Esophagus squamous epithelium (tissue), 5 donors: ENCODE measurements at regions not wholly inside any gene's neighbourhood (a gene's known extent, or its start where the extent isn't known, plus 50 kb on each side); places are given as distances from the start of the nearest gene placed in this dataset.

ENCODE experiments used
- DNase-seq: peaks from one replicate; lab custom pipeline; 2025; lab: John Stamatoyannopoulos, UW
- H3K27ac ChIP-seq, 4 donors: fragments of 200-600 bp; sonication (generic); one replicate each; pipeline ENCODE4 v1.5.1; 2016 to 2019; ENCODE audit warnings: mild to moderate bottlenecking in 1 of 4
- H3K27me3 ChIP-seq, 4 donors: fragments of 200-600 bp; sonication (generic); 1 replicate in 3 of 4; 2 replicates in 1 of 4; pipeline versions ENCODE4 v1.5.1 to v1.6.0; 2017 to 2021; ENCODE audit warnings: antibody characterized with exemption in 1 of 4
- H3K36me3 ChIP-seq, 3 donors: fragments of 200-600 bp; sonication (generic); one replicate each; pipeline ENCODE4 v1.5.1; 2016 to 2019
- H3K4me1 ChIP-seq, 3 donors: fragments of 200-600 bp; sonication (generic); one replicate each; pipeline ENCODE4 v1.5.1; 2017 to 2019
- H3K4me3 ChIP-seq, 4 donors: fragments of 200-600 bp; sonication (generic); 1 replicate in 3 of 4; 2 replicates in 1 of 4; pipeline ENCODE4 v1.5.1; 2016 to 2019; ENCODE audit warnings: mild to moderate bottlenecking in 2 of 4, moderate library complexity in 1 of 4
- H3K9me3 ChIP-seq, 3 donors: fragments of 200-600 bp; sonication (generic); one replicate each; pipeline ENCODE4 v1.5.1; 2016 to 2019
- CTCF ChIP-seq, 6 experiments: fragments of 450-650 bp in 4 of 6; fragments of 200-600 bp in 2 of 6; sonication (generic) in 2 of 6; IDR thresholded peaks; one replicate each; pipeline ENCODE4 v1.5.1; 2016 to 2019; ENCODE audit warnings: antibody characterized with exemption in 6 of 6, mild to moderate bottlenecking in 4 of 6, moderate library complexity in 4 of 6
- POLR2A ChIP-seq, 4 donors: fragments of 450-650 bp; IDR thresholded peaks; one replicate each; pipeline ENCODE4 v1.6.1; 2017; ENCODE audit warnings: antibody characterized with exemption in 4 of 4, mild to moderate bottlenecking in 4 of 4, moderate library complexity in 3 of 4
- WGBS, 2 donors: methylation state at CpG; one replicate each; pipeline ENCODE4 v1.1.5; 2018; 5-methylcytosine and 5-hydroxymethylcytosine counted together
- intact Hi-C: fragments of 100-400 bp; cut with DNase I; formaldehyde crosslinking; loops from one replicate; pipeline ENCODE4 v1.15.0; 2022
- donor health status: DM: yes; HTN: yes; CAD: no.

DNA sequence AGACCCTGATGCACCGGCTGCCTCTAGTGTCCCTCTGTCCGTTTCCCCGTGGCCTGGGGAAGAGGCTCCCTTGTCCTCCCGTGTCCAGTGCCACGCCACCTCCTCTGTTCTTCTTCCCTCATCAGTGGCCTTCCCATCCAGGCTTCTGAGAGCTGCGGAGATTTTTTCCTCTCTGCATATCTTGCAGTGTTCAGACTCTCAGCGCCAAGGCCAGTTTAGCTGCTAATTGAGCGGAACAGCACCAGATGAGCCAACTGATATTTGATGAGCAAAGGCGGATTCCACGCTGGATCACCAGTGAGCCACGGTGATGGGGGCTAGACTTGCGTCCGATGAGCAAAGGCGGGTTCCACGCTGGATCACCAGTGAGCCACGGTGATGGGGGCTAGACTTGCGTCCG lies 257.6 kb downstream of the FOXL1 start:
- DNase-seq: no peak
- intact Hi-C loops: no loop called here
- WGBS, 2 donors: 89 to 93% methylated on average over 6 of the region's 18 CpGs
- H3K36me3 ChIP-seq: no peaks in the 10 kb centered on the region
- TF ChIP-seq CTCF (IDR thresholded peaks at IDR 0.05): no peak
- no peak for TF ChIP-seq POLR2A (IDR thresholded peaks at IDR 0.05)
- no peak overlapping the region for H3K27ac ChIP-seq
- H3K27me3 ChIP-seq: peaks cover 0 to 9% (median 0%) of the 10 kb centered on the region in 4 donors
- H3K4me3 ChIP-seq: no peak overlapping the region
- peaks cover 0 to 4% (median 0%) of the 10 kb centered on the region in 3 donors for H3K4me1 ChIP-seq
- no peaks in the 10 kb centered on the region for H3K9me3 ChIP-seq

DNA sequence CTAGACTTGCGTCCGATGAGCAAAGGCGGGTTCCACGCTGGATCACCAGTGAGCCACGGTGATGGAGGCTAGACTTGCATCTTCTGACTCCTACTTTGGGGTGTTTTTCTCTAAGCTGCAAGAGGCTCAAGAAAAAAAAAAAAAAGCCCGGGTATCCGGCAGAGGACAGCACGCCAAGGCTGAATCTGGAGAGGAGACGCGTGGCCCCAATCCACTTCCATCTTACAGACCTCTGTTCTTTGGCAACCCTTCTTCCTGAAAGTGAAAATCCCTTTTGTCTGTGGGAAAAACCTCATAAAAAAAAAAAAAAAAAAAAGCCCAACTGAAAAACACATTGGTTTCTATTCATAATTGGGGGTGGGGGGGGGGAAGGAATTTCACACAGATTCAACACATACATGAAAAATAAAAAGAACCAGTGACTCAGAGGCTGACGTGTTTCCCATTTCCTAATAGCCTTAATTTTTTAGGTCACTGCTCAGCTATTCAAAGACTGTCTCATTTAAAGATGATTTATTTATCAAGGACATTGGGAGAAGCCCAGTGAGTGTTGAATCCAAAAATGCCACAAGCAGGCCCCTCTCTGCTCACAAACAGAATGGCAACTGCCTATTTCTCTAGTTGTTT lies 258.3 kb downstream of the FOXL1 start:
- H3K27me3 ChIP-seq: peaks cover 0 to 5% (median 0%) of the 10 kb centered on the region in 4 donors
- peaks cover 0 to 4% (median 0%) of the 10 kb centered on the region in 3 donors for H3K4me1 ChIP-seq
- H3K27ac ChIP-seq: no peak overlapping the region
- no peaks in the 10 kb centered on the region for H3K9me3 ChIP-seq
- WGBS, 2 donors: 51 to 55% methylated on average over 8 to 11 of the region's 11 CpGs
- no peak for DNase-seq
- no peak overlapping the region for H3K4me3 ChIP-seq
- TF ChIP-seq CTCF (IDR thresholded peaks at IDR 0.05): no peak
- TF ChIP-seq POLR2A (IDR thresholded peaks at IDR 0.05): no peak
- intact Hi-C loops: no loop called here
- no peaks in the 10 kb centered on the region for H3K36me3 ChIP-seq

DNA sequence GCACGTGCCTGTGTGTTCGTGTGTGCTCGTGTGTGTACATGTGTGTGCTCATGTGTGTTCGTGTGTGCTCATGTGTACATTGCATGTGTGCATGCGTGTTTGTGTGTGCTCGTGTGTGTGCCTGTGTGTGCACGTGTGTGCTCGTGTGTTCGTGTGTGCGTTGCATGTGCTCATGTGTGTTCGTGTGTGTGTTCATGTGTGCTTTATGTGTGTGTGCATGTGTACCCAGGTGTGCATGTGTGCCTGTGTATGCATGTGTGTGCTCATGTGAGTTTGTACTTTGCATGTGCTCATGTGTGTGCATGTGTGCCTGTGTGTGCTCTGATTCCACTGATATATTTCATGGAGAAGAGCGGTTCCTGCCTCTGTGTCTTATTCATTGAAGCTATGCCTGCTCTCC lies 265.5 kb downstream of the FOXL1 start:
- Histone ChIP-seq H3K4me1 (peaks cover 0 to 10% (median 0%) of the 10 kb centered on the region in 3 donors), H3K9me3 (no peaks in the 10 kb centered on the region), H3K4me3 (no peak overlapping the region), H3K27me3 (peaks cover 0 to 25% (median 0%) of the 10 kb centered on the region in 4 donors), H3K36me3 (no peaks in the 10 kb centered on the region), H3K27ac (no peak overlapping the region)
- 91 to 94% methylated on average over 7 to 10 of the region's 12 CpGs for WGBS, 2 donors
- DNase-seq: no peak
- TF ChIP-seq POLR2A (IDR thresholded peaks at IDR 0.05) (no peak), CTCF (IDR thresholded peaks at IDR 0.05) (no peak)
- intact Hi-C loops: no loop called here

GRCh38 chr16:86844695-86845094 lies 266.3 kb downstream of the FOXL1 start:
- no peak overlapping the region for H3K4me3 ChIP-seq
- H3K36me3 ChIP-seq: no peaks in the 10 kb centered on the region
- H3K27me3 ChIP-seq: peaks cover 0 to 25% (median 0%) of the 10 kb centered on the region in 4 donors
- no peak overlapping the region for H3K27ac ChIP-seq
- no peak for DNase-seq
- WGBS, 2 donors: 49 to 52% methylated on average over 5 to 13 of the region's 16 CpGs
- TF ChIP-seq CTCF (IDR thresholded peaks at IDR 0.05) (no peak), POLR2A (IDR thresholded peaks at IDR 0.05) (no peak)
- intact Hi-C loops: no loop called here
- no peaks in the 10 kb centered on the region for H3K9me3 ChIP-seq
- peaks cover 0 to 10% (median 0%) of the 10 kb centered on the region in 3 donors for H3K4me1 ChIP-seq

DNA sequence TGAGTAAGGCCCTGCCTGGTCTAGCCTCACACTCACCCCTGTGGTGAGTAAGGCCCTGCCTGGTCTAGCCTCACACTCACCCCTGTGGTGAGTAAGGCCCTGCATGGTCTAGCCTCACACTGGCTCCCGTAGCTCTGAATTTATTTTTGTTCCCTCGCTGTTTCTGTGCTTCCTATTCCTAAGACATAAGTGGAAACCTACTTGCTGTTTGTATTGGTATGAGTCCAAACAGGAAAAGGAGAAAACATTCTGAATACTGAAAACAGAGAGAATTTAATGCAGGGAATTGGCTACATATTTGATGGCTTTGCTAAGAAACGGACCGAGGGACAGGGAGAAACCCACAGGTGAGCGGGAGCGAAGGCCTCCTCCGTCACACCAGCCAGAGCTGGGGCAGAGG lies 267.8 kb downstream of the FOXL1 start:
- no peak for DNase-seq
- 76 to 89% methylated on average over 7 of the region's 7 CpGs for WGBS, 2 donors
- Histone ChIP-seq H3K27ac (no peak overlapping the region), H3K36me3 (no peaks in the 10 kb centered on the region), H3K4me1 (peaks cover 0 to 10% (median 0%) of the 10 kb centered on the region in 3 donors), H3K27me3 (peaks cover 0 to 25% (median 0%) of the 10 kb centered on the region in 4 donors), H3K4me3 (no peak overlapping the region), H3K9me3 (no peaks in the 10 kb centered on the region)
- intact Hi-C loops: no loop called here
- TF ChIP-seq CTCF (IDR thresholded peaks at IDR 0.05): no peak
- TF ChIP-seq POLR2A (IDR thresholded peaks at IDR 0.05): no peak
